ENCODE measurements at regions not wholly inside any gene's neighbourhood (a gene's known extent, or its start where the extent isn't known, plus 50 kb on each side); places are given as distances from the start of the nearest gene placed in this dataset.

DNA sequence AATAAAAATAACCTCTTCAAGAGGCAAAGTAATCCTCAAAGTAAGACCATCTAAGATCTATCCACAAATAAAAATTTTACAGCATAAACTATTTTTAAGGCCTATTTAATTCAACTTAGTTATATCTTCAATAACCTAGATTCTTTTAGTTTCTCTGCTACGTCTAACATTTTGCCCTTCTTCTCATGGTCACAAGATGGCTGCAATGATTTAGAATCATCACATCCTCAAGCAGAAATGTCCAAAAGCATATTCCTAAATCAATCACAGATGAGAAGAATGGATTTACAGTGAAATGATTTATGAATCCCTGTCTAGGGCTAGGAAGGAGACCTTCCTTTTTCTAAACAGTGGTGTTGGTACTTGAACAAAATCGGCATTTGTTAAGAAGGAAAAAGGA is 304.7 kb downstream of the ARHGAP12 start:
- TF ChIP-seq STAT1 (IDR thresholded peaks at IDR 0.05; ENCODE audit: unreplicated experiment), result no peak
- TF ChIP-seq, protein P1, sequence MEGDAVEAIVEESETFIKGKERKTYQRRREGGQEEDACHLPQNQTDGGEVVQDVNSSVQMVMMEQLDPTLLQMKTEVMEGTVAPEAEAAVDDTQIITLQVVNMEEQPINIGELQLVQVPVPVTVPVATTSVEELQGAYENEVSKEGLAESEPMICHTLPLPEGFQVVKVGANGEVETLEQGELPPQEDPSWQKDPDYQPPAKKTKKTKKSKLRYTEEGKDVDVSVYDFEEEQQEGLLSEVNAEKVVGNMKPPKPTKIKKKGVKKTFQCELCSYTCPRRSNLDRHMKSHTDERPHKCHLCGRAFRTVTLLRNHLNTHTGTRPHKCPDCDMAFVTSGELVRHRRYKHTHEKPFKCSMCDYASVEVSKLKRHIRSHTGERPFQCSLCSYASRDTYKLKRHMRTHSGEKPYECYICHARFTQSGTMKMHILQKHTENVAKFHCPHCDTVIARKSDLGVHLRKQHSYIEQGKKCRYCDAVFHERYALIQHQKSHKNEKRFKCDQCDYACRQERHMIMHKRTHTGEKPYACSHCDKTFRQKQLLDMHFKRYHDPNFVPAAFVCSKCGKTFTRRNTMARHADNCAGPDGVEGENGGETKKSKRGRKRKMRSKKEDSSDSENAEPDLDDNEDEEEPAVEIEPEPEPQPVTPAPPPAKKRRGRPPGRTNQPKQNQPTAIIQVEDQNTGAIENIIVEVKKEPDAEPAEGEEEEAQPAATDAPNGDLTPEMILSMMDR (conservative IDR thresholded peaks at IDR 0.05; ENCODE audit: low read depth in 2 of 2), result no peak
- TF ChIP-seq EZH2 (IDR thresholded peaks at IDR 0.05; ENCODE audit: low read depth, unreplicated experiment), result no peak
- no peak for TF ChIP-seq POLR2AphosphoS5 (IDR thresholded peaks at IDR 0.05; ENCODE audit: low read depth)
- TF ChIP-seq, protein P2, sequence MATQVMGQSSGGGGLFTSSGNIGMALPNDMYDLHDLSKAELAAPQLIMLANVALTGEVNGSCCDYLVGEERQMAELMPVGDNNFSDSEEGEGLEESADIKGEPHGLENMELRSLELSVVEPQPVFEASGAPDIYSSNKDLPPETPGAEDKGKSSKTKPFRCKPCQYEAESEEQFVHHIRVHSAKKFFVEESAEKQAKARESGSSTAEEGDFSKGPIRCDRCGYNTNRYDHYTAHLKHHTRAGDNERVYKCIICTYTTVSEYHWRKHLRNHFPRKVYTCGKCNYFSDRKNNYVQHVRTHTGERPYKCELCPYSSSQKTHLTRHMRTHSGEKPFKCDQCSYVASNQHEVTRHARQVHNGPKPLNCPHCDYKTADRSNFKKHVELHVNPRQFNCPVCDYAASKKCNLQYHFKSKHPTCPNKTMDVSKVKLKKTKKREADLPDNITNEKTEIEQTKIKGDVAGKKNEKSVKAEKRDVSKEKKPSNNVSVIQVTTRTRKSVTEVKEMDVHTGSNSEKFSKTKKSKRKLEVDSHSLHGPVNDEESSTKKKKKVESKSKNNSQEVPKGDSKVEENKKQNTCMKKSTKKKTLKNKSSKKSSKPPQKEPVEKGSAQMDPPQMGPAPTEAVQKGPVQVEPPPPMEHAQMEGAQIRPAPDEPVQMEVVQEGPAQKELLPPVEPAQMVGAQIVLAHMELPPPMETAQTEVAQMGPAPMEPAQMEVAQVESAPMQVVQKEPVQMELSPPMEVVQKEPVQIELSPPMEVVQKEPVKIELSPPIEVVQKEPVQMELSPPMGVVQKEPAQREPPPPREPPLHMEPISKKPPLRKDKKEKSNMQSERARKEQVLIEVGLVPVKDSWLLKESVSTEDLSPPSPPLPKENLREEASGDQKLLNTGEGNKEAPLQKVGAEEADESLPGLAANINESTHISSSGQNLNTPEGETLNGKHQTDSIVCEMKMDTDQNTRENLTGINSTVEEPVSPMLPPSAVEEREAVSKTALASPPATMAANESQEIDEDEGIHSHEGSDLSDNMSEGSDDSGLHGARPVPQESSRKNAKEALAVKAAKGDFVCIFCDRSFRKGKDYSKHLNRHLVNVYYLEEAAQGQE (IDR thresholded peaks at IDR 0.05; ENCODE audit: unreplicated experiment), result no peak
- TF ChIP-seq NANOG (IDR thresholded peaks at IDR 0.05; ENCODE audit: borderline replicate concordance), result no peak
- TF ChIP-seq CREB1 (CRISPR knock-in tag; IDR thresholded peaks at IDR 0.05; ENCODE audit: low read depth), result no peak
- no peak for TF ChIP-seq ZNF331 (CRISPR knock-in tag; IDR thresholded peaks at IDR 0.05; ENCODE audit: low read depth)
- TF ChIP-seq EZH2phosphoT487 (IDR thresholded peaks at IDR 0.05; ENCODE audit: unreplicated experiment), result no peak
- no peak for TF ChIP-seq JUNB (IDR thresholded peaks at IDR 0.05; ENCODE audit: unreplicated experiment)
- TF ChIP-seq, protein P3, sequence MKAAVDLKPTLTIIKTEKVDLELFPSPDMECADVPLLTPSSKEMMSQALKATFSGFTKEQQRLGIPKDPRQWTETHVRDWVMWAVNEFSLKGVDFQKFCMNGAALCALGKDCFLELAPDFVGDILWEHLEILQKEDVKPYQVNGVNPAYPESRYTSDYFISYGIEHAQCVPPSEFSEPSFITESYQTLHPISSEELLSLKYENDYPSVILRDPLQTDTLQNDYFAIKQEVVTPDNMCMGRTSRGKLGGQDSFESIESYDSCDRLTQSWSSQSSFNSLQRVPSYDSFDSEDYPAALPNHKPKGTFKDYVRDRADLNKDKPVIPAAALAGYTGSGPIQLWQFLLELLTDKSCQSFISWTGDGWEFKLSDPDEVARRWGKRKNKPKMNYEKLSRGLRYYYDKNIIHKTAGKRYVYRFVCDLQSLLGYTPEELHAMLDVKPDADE (IDR thresholded peaks at IDR 0.05), result no peak
- no peak for TF ChIP-seq ZNF114 (CRISPR knock-in tag; IDR thresholded peaks at IDR 0.05)
- TF ChIP-seq, protein P4, sequence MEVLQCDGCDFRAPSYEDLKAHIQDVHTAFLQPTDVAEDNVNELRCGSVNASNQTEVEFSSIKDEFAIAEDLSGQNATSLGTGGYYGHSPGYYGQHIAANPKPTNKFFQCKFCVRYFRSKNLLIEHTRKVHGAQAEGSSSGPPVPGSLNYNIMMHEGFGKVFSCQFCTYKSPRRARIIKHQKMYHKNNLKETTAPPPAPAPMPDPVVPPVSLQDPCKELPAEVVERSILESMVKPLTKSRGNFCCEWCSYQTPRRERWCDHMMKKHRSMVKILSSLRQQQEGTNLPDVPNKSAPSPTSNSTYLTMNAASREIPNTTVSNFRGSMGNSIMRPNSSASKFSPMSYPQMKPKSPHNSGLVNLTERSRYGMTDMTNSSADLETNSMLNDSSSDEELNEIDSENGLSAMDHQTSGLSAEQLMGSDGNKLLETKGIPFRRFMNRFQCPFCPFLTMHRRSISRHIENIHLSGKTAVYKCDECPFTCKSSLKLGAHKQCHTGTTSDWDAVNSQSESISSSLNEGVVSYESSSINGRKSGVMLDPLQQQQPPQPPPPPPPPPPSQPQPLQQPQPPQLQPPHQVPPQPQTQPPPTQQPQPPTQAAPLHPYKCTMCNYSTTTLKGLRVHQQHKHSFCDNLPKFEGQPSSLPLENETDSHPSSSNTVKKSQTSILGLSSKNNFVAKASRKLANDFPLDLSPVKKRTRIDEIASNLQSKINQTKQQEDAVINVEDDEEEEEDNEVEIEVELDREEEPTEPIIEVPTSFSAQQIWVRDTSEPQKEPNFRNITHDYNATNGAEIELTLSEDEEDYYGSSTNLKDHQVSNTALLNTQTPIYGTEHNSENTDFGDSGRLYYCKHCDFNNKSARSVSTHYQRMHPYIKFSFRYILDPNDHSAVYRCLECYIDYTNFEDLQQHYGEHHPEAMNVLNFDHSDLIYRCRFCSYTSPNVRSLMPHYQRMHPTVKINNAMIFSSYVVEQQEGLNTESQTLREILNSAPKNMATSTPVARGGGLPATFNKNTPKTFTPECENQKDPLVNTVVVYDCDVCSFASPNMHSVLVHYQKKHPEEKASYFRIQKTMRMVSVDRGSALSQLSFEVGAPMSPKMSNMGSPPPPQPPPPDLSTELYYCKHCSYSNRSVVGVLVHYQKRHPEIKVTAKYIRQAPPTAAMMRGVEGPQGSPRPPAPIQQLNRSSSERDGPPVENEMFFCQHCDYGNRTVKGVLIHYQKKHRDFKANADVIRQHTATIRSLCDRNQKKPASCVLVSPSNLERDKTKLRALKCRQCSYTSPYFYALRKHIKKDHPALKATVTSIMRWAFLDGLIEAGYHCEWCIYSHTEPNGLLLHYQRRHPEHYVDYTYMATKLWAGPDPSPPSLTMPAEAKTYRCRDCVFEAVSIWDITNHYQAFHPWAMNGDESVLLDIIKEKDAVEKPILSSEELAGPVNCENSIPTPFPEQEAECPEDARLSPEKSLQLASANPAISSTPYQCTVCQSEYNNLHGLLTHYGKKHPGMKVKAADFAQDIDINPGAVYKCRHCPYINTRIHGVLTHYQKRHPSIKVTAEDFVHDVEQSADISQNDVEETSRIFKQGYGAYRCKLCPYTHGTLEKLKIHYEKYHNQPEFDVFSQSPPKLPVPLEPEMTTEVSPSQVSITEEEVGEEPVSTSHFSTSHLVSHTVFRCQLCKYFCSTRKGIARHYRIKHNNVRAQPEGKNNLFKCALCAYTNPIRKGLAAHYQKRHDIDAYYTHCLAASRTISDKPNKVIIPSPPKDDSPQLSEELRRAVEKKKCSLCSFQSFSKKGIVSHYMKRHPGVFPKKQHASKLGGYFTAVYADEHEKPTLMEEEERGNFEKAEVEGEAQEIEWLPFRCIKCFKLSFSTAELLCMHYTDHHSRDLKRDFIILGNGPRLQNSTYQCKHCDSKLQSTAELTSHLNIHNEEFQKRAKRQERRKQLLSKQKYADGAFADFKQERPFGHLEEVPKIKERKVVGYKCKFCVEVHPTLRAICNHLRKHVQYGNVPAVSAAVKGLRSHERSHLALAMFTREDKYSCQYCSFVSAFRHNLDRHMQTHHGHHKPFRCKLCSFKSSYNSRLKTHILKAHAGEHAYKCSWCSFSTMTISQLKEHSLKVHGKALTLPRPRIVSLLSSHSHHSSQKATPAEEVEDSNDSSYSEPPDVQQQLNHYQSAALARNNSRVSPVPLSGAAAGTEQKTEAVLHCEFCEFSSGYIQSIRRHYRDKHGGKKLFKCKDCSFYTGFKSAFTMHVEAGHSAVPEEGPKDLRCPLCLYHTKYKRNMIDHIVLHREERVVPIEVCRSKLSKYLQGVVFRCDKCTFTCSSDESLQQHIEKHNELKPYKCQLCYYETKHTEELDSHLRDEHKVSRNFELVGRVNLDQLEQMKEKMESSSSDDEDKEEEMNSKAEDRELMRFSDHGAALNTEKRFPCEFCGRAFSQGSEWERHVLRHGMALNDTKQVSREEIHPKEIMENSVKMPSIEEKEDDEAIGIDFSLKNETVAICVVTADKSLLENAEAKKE (CRISPR knock-in tag; IDR thresholded peaks at IDR 0.05), result no peak

All from GM23338 (cell line).